ENCODE measurements at regions not wholly inside any gene's neighbourhood (a gene's known extent, or its start where the extent isn't known, plus 50 kb on each side); places are given as distances from the start of the nearest gene placed in this dataset.

DNA sequence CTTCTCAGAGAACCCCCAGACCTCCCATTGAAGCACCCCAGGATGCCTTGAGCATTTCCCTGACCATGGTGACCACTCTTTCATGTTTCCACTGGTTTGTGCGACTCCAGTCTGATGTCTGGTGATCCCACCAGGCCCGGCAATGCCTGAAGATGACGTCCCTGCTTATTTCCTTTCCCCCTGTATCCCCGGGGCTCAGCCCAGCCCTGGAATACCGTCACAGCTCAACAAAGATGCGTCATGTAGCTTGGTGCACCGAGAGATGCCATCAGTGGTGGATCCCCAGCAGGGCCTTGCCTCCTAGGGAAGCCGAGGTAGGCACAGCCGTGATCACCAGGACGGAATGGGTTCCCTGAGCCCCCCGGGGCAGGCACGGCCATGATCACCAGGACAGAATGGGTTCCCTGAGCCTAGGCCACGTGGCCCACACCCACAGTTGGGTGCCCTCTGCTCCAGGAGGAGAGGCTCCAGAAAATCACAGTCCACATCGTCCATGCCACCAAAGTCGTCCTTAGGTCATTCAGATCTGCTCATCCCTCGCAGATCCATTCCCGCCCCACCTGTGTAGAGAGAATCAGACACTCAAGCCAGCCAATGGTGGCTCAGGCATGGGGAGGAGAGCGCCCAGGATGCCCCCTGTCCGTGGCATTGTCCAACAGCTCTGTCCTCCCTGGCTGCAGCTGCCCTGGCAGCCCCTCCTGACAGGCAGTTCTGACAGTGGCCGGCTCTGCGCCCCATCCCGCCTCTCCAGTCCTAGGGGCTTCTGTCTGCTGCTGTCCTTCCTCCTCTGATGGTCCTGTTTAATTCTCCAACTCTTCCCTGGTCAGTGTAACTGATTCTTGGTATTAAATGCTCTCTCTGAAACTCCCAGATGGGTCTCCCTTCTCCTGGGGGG is 261.1 kb downstream of the RBFOX3 start:
- DNase-seq (ENCODE audit: low read depth), result no peak

DNA sequence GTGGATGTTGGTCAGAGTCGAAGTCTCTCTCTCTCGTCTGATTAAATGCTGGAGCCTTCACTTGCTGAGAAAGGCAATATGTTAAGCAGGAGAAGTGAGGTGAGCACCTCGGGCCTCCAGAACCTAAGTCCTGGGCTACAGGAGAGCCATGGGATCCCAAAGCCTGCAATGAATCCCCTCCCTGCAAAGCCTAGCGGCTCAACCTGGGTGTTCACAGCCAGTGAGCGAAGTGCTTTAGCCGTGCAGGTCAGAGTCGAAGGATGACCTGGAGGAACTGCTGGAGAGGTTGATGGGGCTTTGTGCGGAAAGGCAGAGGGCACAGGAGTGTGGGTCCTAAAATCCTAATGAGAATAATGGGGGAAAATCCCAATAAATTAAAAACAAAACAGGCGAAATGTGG is 267.8 kb downstream of the ENGASE start:
- DNase-seq (ENCODE audit: low read depth), result no peak

DNA sequence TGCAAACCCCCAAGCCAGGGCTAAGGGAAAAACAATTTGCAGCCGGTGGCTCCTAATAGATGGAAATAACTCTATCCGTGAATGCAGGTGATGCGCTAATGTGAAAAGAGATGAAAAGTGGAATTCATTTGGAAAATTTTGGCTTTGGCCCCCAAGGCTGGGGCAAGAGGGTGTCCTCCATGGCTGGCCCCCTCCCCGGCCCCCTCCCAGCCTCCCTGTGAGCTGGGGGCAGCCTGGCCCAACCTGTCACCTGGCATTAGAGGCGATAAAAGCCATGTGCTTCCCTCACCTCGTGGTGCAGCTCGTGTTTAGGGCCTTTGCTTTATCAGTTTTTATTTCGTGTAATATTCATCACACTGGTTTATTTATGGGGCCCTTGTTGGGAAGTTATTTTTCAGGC is 267.2 kb downstream of the ENGASE start:
- no peak for DNase-seq (ENCODE audit: low read depth)

DNA sequence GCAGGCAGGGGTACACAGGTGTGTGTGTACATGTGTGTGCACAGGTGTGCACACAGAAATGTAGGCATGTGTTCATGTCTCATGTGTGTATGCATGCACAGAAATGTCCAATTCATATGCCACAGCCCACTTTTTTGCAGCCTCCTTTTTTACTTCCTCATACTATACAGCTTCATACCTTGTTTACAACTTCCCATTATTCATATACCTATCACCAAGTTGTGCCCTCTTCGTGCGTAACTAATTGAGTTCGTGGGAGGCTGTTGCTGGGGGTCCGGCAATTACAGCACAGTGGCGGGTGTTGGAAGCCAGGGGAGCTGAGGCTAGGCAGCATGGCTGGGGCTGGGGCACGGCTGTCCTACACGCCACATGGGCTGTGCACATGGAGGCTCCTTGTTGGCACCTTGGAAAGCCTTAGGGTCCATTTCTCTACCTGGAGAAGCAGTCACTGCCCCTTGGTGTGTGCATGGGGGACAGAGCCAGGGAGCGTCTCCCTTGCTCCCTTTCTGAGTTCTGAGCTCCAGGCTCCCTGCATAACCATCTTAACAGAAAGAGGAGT is 266.7 kb downstream of the ENGASE start:
- DNase-seq (ENCODE audit: low read depth), result no peak

DNA sequence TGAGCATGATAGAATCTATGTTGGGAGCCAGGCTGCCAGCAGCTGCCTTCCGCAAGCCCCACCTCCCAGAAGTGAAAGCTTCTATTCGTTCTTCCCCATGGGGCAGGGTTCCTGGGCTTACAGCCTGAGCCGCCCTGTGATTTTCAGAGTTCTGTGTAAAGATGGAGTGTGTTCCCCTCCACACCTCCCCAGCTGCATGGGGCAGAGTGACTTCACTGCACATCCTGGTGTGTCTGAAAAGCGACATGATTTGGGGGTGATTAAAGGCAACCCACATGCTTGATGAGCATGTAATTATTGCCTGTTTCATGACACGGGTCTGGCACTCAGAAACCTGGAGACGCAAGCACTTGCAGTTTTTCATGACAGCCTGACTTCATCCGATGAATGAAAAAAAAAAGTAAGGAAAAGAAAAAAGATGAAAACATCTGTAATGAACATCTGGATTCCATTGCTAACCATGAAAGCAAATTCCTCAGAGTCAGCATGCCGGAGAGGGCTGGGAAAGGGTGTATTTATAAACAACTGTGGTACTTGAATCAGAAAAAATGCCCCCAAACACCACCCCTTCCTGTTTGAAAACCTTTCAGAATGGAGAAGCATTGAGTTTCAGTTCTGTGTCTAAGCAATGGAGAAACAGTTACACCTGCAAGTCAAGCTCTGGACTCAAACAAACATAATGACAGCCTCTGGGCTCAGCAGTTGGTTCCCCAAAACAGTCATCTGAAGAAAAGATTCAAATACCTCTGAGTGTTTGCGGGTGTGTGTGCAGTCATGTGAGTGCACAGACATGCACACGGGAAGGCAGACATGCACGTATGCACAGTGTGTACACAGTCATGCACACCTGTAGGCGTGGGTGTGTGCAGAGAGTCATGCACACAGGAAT is 266.0 kb downstream of the ENGASE start:
- DNase-seq (ENCODE audit: low read depth), result no peak

DNA sequence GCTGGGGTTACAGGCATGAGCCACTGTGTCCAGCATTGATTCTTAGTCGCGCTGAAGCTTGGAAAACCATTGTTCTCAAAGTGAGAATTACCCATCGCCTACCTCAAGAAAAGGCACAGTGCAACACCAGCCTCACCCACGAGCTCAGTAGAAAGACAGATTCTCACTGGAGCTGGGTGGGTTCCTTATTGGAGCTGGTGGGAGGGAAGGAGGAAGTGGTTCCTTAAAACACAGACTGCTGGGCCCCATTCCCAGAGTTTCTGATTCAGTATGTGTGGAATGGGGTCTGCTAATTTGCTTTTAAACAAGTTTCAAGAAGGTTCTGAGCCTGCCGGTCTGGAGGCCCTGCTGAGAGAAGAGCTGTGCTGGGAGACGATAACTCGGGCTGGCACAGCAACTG is 264.7 kb downstream of the ENGASE start:
- DNase-seq (ENCODE audit: low read depth), result peak; percentile 17

DNA sequence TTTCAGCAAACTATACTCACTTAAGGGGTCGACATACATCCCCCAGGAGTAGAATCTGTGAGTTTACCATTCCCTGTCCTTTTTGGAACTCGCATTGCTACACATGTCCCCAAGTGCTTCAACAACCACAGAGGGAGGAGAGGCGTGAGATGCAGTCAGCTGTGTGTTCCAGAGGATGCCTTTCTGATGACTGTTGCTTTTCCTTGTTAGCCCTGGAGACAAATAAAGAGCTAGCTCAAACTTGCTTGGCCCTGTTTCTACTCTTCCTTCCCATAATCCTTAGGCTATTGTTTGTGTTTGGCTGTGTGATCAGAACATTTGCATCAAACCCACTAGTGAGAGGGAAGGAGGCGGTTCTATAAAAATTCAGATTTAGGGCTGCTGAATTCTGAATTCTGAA is 264.0 kb downstream of the ENGASE start:
- DNase-seq (ENCODE audit: low read depth), result peak; percentile 60

DNA sequence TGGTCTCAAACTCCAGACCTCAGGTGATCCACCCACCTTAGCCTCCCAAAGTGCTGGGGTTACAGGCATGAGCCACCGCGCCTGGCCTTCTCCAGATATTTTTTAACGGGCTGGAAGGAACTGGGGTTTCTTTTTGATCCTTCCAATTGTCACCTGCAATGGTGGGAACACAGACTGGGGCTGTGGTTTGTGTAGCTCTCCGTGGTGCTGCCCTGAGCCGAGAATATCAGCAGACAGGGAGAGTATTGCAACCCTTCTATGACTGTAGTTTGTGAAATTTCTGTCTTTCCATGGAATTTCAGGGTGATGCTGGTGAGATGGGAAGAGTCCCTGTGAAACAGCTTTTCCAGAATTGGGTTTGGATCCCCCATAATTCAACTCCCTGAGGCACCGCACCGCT is 263.5 kb downstream of the ENGASE start:
- DNase-seq (ENCODE audit: low read depth), result no peak

DNA sequence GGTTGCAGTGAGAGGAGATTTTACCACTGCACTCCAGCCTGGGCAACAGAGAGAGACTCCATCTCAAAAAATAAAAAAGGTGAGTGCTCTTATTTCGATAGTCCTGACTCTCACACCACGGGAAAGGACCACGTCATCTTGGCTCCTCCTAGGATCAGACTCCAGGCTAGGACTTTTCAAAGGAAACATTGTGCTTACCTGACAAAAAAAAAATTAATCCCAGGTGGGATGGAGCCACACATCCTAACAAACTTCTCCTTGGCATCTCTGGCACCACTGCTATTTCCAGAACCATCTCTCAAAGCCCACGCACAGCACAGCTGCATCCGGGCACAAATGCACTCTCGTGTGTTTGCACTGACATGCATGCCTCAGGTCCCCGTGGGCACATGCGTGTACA is 262.4 kb downstream of the ENGASE start:
- DNase-seq (ENCODE audit: low read depth), result no peak

DNA sequence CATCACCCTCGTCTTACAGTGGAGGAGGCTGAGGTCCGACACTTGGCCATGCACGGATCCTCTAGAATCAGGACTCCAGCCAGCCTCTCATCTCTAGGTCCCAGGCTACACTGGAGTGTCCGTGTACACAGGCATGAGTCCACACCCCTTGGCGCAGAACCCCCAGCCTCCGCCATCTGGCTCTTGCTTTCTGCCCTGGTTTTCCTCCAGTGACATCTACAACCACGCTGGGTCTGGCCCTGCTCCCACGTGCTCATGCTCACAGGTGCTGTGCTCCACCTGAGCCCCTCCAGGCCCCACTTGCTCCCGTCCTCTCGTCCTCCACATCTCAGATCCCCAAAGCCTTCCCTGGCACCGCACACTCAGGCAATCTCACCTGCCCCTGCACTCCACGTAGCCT is 260.8 kb downstream of the ENGASE start:
- DNase-seq (ENCODE audit: low read depth), result no peak

DNA sequence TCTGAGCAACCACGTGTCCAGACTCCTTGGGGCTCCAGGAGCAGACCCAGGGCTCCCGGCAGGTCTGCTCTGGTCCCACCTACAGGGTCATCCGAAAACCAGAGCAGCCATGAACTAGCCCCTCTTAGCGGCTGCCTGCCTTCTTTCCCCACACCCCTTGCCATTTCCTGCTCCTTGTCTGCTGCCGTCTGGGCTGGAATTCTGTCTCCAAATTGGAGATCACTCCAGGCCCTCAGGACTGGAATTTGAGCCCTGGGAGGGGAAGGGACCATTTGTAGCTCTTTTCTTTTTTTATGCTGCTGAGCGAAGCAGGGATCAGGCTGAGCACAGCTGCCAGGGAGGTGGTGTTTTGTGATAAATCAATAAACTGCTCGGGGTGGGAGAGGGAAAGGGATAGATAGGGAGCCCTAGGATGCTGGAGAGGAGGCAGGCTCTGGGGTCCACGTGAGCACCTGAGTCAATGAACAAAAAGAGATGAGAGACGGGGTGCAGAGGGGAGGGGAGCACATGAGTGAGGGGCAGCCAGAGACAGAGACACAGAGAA is 257.5 kb downstream of the ENGASE start:
- DNase-seq (ENCODE audit: low read depth), result no peak

DNA sequence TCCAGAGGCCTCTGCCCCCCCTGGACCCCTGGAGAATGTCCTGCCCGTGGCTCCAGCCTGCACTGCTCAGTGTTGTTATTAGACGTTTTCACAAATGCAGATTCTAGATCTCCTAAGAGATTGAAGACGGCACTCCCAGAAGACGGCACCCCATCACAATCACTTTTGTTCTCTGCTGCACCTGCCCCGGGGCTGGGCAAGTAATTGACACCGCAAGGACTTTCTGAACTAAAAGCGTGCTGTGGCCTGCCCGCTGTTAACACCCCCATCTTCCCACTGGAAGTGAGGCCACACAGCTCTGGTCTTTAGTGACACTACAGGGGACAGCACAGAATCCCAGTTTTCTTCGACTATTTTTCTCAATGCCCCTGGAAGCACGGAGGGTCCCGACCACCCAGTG is 256.9 kb downstream of the ENGASE start:
- no peak for DNase-seq (ENCODE audit: low read depth)

DNA sequence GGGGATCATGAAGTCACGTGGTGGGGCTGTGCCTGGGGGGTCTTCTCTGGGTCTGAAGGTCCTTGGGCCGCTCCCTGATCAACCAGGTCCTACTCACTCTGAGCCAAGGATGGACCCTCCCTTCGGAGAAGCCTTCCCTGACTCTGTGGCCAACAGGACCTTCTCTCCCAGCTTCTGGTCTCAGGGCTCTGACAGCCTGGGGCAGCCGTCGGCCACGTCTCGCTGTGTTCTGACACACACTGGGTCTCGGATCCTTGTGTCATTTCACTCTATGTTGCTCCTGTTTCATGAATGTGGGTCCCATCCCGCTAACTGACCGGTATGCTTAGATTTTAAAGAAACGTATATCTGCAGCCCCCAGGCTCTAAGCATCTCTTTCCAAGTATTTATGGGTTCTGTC is 256.1 kb downstream of the ENGASE start:
- DNase-seq (ENCODE audit: low read depth), result no peak

DNA sequence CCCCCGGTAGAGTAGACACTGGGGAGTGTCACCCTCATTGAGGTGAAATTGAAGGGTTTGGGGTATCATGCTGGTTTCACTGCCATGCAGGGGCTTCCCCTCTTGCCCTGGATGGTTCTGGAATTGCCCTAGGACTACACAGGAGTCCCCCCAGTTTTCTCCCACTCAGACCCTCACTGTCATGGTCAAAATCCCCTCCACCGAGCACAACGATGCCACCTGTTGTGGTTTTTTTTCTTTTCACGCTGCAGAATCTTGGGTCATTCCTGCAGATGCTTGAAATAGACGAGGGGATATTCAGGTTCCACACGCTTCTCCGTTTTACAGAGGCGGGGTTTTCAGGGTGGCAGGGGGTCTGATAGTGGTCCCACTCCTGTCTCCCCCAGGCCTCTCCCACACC is 255.6 kb downstream of the ENGASE start:
- DNase-seq (ENCODE audit: low read depth), result no peak

DNA sequence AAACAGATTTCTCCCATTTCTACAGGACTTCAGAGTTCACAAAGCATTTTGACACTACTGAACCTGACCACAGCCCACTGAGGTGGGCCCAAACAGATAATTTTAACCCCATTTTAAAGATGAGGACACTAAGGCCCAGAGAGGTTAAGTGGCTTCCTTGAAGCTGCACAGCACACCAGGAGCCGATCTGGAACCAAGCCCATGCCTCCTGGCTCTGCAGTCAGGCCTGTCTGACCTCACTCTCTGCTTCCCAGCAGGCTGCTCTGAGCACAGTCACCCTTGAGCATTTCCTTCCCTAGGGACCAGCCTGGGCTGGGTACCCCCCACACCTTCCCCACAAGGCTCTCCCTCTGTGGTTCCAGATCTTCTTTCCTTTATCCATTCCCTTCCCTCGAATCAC is 252.2 kb downstream of the ENGASE start:
- DNase-seq (ENCODE audit: low read depth), result no peak

DNA sequence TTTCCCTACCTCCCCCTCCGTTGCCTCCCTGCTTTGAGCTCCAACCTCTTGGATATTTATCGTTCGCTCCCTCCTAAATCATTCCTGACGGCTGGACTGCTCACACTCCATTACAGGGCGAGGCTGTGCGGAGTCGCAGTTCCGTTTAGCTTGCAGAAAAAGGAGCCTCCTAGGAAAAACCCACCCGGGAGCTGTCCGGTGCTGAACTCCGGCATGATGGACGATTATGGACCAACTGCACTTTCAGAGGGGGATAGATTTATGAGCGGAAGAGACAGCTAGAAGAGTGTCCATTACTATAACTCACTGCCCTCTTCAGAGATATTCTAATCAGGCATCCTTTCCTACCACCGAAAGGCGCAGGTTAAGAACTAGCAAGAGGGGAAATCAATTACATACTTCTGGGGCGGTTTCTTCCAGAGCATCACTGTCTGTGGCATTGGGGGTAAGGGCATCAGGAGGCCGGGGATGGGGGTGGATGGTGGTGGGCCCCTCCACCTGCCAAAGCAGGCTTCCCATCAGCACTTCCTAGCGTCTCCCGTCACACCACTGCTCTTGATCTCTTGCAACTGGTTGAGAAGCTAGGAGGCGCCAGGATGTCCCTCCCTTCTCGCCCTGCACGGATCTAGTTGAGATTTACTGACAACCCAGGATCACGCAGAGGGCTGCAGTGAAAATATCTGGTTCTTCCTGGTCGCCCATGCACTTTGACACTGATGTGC is 251.2 kb downstream of the ENGASE start:
- DNase-seq (ENCODE audit: low read depth), result peak; percentile 25

DNA sequence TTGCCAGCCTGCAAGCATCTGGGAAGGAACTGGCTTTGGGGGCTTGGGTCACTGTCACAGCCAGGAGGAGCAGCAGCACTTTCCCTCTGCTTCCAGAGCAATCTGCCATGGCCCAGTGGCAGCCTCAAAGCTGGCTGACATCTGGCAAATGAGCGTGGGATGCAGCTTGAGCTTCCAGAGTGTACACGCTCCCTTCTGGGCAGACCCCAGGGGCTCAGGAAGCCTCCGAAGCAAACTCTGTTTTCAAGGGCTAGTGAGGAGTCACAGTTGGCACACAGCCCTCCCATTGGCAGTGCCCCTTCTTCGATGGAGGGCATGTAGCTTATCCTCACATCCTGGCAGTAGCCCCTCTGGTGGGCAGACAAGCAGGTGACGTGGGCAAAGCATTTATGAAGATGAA is 249.6 kb downstream of the ENGASE start:
- no peak for DNase-seq (ENCODE audit: low read depth)

DNA sequence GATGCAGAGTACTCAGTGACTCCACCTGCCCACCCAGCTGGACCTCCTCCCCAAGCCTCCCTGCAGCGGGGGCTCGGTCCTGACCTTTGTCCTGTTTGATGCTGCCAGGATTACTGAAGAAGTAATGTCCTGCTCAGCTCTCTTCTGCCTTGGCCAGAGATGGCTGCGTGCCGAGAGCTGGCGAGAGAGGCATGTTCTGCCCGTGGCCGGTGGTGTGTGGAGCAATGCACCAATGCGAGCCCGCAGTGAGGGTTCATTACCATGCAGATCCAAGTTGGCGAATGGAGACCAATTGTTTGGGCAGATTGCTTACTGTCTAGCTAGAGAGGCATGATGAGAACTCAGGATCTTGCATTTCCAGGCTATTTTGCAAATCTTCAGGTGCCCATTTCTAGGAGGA is 248.9 kb downstream of the ENGASE start:
- DNase-seq (ENCODE audit: low read depth), result no peak

DNA sequence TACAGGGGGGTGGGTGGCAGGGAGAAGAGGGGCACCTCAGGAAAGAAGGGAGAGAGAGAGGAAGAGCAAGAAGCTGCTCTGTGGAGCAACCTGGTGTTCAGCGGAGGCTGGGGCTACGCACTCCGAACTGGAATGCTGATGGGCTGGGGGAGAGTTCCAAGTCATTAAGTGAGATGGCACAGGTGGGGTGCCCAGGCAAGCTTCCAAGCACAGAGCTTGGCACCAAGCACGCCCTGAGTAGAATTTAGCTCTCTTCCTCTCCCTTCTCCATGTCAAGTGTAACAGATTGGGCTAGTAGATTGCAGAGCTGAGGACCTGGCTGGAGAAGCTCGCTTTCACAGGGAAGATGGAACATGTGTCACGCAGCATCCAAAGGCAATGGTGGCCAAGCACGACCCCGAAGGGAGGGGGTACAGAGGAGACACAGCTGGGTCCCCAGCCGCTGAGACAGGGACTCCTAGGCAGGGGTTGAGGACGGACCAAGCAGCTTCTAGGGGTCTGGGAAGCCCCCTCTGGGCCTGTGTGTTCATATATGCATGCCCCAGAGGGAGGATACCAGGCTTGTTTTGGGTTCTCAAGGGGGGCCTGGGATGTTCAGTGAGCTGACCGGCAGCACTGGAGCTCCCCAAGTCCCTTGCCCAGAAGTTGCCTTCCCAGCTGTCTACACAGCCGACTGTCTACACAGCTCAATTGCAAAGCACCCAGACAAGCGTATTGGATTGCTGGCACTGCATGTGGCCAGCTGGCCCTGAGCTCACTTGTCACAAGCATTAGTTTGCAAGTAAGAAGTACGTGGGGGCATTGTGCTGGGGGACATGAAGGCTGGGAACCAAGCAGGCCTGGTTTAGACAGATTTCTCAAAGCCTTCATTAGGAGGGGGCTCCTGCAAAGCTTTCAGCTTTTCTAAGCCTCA is 247.8 kb downstream of the ENGASE start:
- no peak for DNase-seq (ENCODE audit: low read depth)

DNA sequence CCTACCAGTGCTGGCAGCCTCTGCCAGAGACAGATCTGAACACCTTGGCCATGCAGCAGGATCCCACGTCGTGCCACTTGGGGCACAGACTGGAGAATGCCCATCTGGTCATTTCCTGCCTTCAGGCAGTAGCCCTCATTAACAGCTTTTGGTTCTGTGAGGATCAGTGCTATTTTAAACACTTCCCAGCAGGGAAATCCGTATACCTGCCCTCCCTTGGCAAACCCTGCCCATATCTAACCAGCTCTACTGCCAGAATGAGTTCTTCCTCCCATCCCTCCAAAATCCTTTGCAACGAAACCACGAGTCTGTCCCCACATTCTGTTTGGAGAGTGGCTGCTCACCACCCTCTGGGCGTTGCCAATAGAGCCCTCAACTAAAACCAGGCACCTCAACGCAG is 245.7 kb downstream of the ENGASE start:
- no peak for DNase-seq (ENCODE audit: low read depth)

DNA sequence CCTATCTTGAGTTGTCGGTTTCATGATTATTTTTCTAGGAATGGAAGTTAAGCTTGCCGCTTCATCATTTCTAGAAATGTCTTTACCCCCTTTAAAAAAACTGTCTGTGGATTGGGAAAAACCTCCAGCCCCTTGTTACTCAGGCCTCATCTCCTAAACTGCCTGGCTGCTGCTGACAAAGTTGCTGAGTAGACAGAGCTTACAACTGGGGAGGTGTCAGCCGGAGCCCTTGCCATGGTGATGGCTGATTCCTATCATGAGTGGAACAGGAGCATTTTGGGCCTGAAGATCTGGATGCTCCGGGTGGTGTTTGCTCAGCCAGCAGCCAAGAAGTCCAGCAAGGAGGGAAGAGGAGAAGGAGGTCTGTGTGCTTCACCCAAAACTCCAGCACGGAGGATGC is 243.3 kb downstream of the ENGASE start:
- no peak for DNase-seq (ENCODE audit: low read depth)

All from Daoy (cell line).